Amniotic epithelial cell (primary cell): ENCODE measurements at regions not wholly inside any gene's neighbourhood (a gene's known extent, or its start where the extent isn't known, plus 50 kb on each side); places are given as distances from the start of the nearest gene placed in this dataset.
"Not testable (repeated sequence)": the region's sequence is repeated elsewhere in the genome, so short reads cannot be mapped to it uniquely, and the experiment has no call there.

Source experiments
- DNase-seq: peaks from one replicate; pipeline ENCODE4 v3.0.0-alpha.2; 2010; ENCODE audit warnings: low read depth

- peak; percentile 9 for DNase-seq
These were observed 595.9 kb upstream of the AUTS2 start for GRCh38 chr7:69002416-69002815.

GRCh38 chr7:69012149-69012548 is 586.1 kb upstream of the AUTS2 start:
- DNase-seq: no peak

- DNase-seq: no peak
These were observed 581.1 kb upstream of the AUTS2 start for GRCh38 chr7:69017208-69017607.

GRCh38 chr7:69018200-69018599 is 580.1 kb upstream of the AUTS2 start:
- DNase-seq: no peak

- no peak for DNase-seq
These were observed 578.8 kb upstream of the AUTS2 start for GRCh38 chr7:69019437-69019836.

GRCh38 chr7:69020536-69020935 is 577.7 kb upstream of the AUTS2 start:
- DNase-seq: no peak

GRCh38 chr7:69025249-69025648 is 573.0 kb upstream of the AUTS2 start:
- DNase-seq: no peak

- no peak for DNase-seq
These were observed 565.4 kb upstream of the AUTS2 start for GRCh38 chr7:69032848-69033247.

- DNase-seq: no peak
These were observed 562.4 kb upstream of the AUTS2 start for GRCh38 chr7:69035826-69036225.

- DNase-seq: no peak
These were observed 562.0 kb upstream of the AUTS2 start for GRCh38 chr7:69036301-69036700.

- DNase-seq: no peak
These were observed 559.4 kb upstream of the AUTS2 start for GRCh38 chr7:69038915-69039314.

- no peak for DNase-seq
These were observed 556.1 kb upstream of the AUTS2 start for GRCh38 chr7:69042138-69042537.

- DNase-seq: no peak
These were observed 551.0 kb upstream of the AUTS2 start for GRCh38 chr7:69047151-69047754.

GRCh38 chr7:69049326-69049725 is 548.9 kb upstream of the AUTS2 start:
- DNase-seq: no peak

- DNase-seq: no peak
These were observed 545.8 kb upstream of the AUTS2 start for GRCh38 chr7:69052447-69052846.

GRCh38 chr7:69060516-69060915 is 537.8 kb upstream of the AUTS2 start:
- no peak for DNase-seq

- peak; percentile 40 for DNase-seq
These were observed 536.1 kb upstream of the AUTS2 start for GRCh38 chr7:69062020-69062765.

- DNase-seq: no peak
These were observed 530.9 kb upstream of the AUTS2 start for GRCh38 chr7:69067397-69067796.

GRCh38 chr7:69070476-69070875 is 527.8 kb upstream of the AUTS2 start:
- DNase-seq: no peak

- no peak for DNase-seq
These were observed 521.7 kb upstream of the AUTS2 start for GRCh38 chr7:69076566-69076965.

- DNase-seq: no peak
These were observed 519.1 kb upstream of the AUTS2 start for GRCh38 chr7:69078997-69079769.

- not testable (repeated sequence) for DNase-seq
These were observed 511.0 kb upstream of the AUTS2 start for GRCh38 chr7:69087281-69087680.

- no peak for DNase-seq
These were observed 510.1 kb upstream of the AUTS2 start for GRCh38 chr7:69088185-69088584.
